Esophagus muscularis mucosa (tissue), 3 donors: ENCODE measurements at regions not wholly inside any gene's neighbourhood (a gene's known extent, or its start where the extent isn't known, plus 50 kb on each side); places are given as distances from the start of the nearest gene placed in this dataset.

Experiments used
- POLR2A ChIP-seq: fragments of 450-650 bp; IDR thresholded peaks from one replicate; pipeline ENCODE4 v1.6.1; 2017; ENCODE audit warnings: antibody characterized with exemption, moderate library complexity, mild to moderate bottlenecking, low read depth
- TF ChIP-seq, protein P1 (sequence below), 3 experiments: fragments of 200-600 bp in 2 of 3; fragments of 450-650 bp in 1 of 3; sonication (generic) in 2 of 3; IDR thresholded peaks; one replicate each; pipeline ENCODE4 v1.5.1; 2017 to 2019; ENCODE audit warnings: antibody characterized with exemption in 3 of 3, mild to moderate bottlenecking in 2 of 3, moderate library complexity in 1 of 3

DNA sequence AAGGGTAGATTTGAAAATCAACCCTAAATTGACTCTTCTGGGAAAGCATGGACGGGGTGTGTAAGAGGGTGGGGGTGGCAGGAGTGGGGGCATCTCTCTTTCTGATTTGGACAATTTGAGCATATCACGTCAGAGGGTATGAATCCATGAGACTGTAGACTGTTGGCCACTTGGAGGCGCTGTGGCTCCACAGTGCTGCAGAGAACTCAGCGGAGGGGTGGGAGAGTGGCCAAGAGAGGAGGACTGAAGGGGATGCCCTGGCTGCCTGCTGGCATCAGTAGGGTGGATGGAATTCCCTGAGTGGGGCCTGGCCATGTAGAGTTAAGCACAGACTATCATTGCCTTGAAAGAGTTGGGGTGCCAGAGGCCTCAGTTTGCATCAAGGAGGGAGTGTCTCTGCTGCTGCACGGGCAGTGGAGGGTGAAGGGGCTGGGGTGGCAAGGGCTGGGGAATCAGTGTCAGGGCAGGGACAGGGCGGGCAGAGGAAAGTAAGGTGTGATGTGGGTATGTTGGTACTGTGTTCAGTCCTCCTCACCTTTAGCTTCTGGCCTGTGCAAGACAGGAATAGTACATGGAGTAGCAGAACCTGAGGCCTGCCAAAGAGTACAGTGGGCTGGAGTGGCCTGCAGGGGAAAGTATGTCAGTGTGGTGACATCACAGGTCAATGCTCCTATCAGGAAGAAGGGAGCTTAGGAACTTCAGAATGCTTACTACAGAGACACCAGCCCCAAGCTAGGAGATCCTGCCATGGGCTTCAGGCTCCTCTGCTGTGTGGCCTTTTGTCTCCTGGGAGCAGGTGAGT, 133.5 kb upstream of the PRSS58 start:
- TF ChIP-seq POLR2A = no peak
- TF ChIP-seq, protein P1, sequence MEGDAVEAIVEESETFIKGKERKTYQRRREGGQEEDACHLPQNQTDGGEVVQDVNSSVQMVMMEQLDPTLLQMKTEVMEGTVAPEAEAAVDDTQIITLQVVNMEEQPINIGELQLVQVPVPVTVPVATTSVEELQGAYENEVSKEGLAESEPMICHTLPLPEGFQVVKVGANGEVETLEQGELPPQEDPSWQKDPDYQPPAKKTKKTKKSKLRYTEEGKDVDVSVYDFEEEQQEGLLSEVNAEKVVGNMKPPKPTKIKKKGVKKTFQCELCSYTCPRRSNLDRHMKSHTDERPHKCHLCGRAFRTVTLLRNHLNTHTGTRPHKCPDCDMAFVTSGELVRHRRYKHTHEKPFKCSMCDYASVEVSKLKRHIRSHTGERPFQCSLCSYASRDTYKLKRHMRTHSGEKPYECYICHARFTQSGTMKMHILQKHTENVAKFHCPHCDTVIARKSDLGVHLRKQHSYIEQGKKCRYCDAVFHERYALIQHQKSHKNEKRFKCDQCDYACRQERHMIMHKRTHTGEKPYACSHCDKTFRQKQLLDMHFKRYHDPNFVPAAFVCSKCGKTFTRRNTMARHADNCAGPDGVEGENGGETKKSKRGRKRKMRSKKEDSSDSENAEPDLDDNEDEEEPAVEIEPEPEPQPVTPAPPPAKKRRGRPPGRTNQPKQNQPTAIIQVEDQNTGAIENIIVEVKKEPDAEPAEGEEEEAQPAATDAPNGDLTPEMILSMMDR (IDR thresholded peaks at IDR 0.05) = no peak
